Lower leg skin (tissue), 4 donors: ENCODE measurements at regions not wholly inside any gene's neighbourhood (a gene's known extent, or its start where the extent isn't known, plus 50 kb on each side); places are given as distances from the start of the nearest gene placed in this dataset.

Source experiments
- DNase-seq, 2 donors: peaks; one replicate each; pipeline ENCODE4 v3.0.0-alpha.2; 2019; ENCODE audit warnings: low spot score in 2 of 2
- H3K4me3 ChIP-seq: fragments of 200-600 bp; sonication (generic); 2 replicates; pipeline ENCODE4 v1.5.1; 2017; ENCODE audit warnings: mild to moderate bottlenecking, low read depth; ENCODE audit not compliant: poor library complexity, severe bottlenecking
- CTCF ChIP-seq, 3 donors: fragments of 450-650 bp; IDR thresholded peaks; one replicate each; pipeline ENCODE4 v1.5.1; 2016; ENCODE audit warnings: antibody characterized with exemption in 3 of 3, mild to moderate bottlenecking in 3 of 3, moderate library complexity in 2 of 3
- POLR2A ChIP-seq, 2 donors: fragments of 450-650 bp; IDR thresholded peaks; one replicate each; pipeline ENCODE4 v1.6.1; 2016 to 2017; ENCODE audit warnings: antibody characterized with exemption in 2 of 2, mild to moderate bottlenecking in 1 of 2, moderate library complexity in 1 of 2
- WGBS, 2 donors: methylation state at CpG; one replicate each; pipeline ENCODE4 v1.1.5; 2018; 5-methylcytosine and 5-hydroxymethylcytosine counted together
- intact Hi-C: fragments of 100-400 bp; cut with DNase I; formaldehyde crosslinking; loops from one replicate; pipeline ENCODE4 v1.15.0; 2023; ENCODE audit warnings: low total_unique reads

- intact Hi-C loops: no loop called here
- TF ChIP-seq CTCF (IDR thresholded peaks at IDR 0.05): no peak
- TF ChIP-seq POLR2A (IDR thresholded peaks at IDR 0.05): no peak
- no peak overlapping the region for H3K4me3 ChIP-seq
- 88 to 90% methylated on average over 11 of the region's 11 CpGs for WGBS, 2 donors
- no peak for DNase-seq
Measured at GRCh38 chr5:28084069-28084468, 1045.7 kb upstream of the CDH9 start.

GRCh38 chr5:28082610-28083009 is 1044.2 kb upstream of the CDH9 start:
- intact Hi-C loops: no loop called here
- WGBS, 2 donors: 82 to 100% methylated on average over 3 of the region's 3 CpGs

GRCh38 chr5:28077291-28078240 is 1039.2 kb upstream of the CDH9 start:
- intact Hi-C loops: no loop called here

More at GRCh38 chr5:28082610-28083009, 1044.2 kb upstream of the CDH9 start:
- DNase-seq: no peak
- no peak overlapping the region for H3K4me3 ChIP-seq
- no peak for TF ChIP-seq CTCF (IDR thresholded peaks at IDR 0.05)
- TF ChIP-seq POLR2A (IDR thresholded peaks at IDR 0.05): no peak

GRCh38 chr5:28066856-28067255 is 1028.5 kb upstream of the CDH9 start:
- TF ChIP-seq CTCF (IDR thresholded peaks at IDR 0.05) (no peak), POLR2A (IDR thresholded peaks at IDR 0.05) (no peak)
- WGBS, 2 donors: 89 to 91% methylated on average over 3 of the region's 3 CpGs
- DNase-seq: no peak
- no peak overlapping the region for H3K4me3 ChIP-seq
- intact Hi-C loops: no loop called here

More at GRCh38 chr5:28077291-28078240, 1039.2 kb upstream of the CDH9 start:
- no peak overlapping the region for H3K4me3 ChIP-seq
- TF ChIP-seq POLR2A (IDR thresholded peaks at IDR 0.05) (no peak), CTCF (IDR thresholded peaks at IDR 0.05) (no peak)
- DNase-seq: no peak
- 94 to 95% methylated on average over 31 to 32 of the region's 44 CpGs for WGBS, 2 donors

- intact Hi-C loops: no loop called here
- TF ChIP-seq CTCF (IDR thresholded peaks at IDR 0.05) (no peak), POLR2A (IDR thresholded peaks at IDR 0.05) (no peak)
- DNase-seq: no peak
- no peak overlapping the region for H3K4me3 ChIP-seq
Measured at GRCh38 chr5:28065656-28066055, 1027.3 kb upstream of the CDH9 start.
